ENCODE measurements at regions not wholly inside any gene's neighbourhood (a gene's known extent, or its start where the extent isn't known, plus 50 kb on each side); places are given as distances from the start of the nearest gene placed in this dataset.
A peak's percentile ranks its signal among the peaks of the same experiment; 100 is the strongest.

- peak in 6 of 42 donors; percentile 3 to 49 (median 26) for DNase-seq
- intact Hi-C loops (cut with DNase I) = no loop called here
Observed at GRCh38 chr1:244212219-244212618, 161.1 kb downstream of the ZBTB18 start.

DNA sequence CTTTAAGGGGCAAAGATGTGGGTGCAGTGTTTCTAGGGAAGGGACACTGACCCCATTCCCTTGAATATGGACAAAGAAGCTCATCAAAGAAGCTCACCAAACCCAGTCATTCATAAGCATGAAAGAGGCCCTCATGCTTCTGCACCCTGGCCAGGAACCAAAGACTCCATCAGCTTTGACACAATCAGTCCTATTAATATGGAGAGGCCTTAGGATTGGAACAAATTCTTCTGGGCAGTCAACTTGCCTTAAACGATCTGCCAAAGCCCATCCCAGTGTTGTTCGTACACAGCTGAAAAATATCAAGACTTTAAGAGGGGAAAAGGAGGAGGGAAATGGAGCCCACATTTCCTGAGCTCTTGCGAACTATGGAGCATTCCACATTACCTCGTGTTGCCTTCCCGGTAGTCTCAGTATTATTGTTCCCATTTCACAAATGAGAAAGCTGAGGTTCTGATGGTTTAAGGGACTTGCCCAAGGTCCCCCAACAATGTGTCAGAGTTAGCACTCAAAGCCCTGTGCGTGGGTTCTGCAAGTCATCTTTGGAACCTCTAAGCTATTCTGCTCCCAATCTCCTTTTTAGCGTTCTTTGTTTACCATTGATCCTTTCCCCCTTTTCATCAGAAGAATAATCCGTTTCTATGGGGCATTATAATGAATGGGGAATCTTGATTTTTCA is 161.9 kb downstream of the ZBTB18 start:
- DNase-seq = peak in 39 of 42 donors; percentile 24 to 87 (median 62)
- intact Hi-C loops (cut with DNase I) = no loop called here

DNA sequence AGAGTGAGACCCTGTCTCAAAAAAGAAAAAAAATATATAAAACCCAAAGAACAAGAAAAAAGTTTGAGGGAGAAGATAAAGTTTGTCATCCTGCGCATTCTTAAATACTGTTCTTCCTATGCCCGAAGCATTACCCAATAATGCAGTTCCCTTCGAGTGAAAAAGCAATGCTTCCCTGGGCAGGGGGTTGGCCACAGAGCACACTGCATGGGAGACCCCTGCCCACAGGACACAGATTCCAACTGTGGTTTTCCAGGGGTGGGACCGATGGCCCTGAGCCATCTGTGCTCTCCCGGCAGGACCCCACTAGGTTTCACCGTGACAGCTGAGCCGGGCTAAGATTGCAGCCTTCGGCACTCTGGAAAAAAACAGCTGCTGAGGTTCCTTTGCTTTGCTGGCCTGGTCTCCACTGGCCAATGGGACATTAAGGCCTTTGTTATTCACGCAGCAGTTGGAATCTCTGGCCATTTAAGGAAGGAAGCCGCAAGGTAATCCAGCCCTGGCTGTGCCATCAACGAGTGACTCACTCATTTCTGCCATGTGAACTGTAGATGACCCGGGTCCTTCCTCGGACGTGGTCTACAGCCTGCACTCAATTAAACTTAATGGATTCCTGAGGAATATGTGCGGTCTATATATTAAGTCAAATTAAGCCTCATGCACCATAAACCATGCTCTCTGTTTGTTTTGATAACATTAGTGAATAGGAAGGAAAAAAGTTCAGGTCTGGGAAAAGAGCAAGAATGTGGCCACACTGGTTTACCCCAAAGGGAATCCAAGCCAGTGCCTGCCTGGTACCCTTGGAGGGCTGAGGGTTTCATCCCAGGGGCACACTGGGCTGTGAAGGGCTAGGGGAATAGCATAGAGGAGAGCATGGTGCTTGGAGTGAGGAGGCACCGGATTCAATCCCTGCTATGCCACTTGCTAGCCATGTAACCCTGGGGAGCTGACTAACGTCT is 163.2 kb downstream of the ZBTB18 start:
- intact Hi-C loops (cut with DNase I) = no loop called here
- peak in 1 of 42 donors; percentile 26 for DNase-seq

DNA sequence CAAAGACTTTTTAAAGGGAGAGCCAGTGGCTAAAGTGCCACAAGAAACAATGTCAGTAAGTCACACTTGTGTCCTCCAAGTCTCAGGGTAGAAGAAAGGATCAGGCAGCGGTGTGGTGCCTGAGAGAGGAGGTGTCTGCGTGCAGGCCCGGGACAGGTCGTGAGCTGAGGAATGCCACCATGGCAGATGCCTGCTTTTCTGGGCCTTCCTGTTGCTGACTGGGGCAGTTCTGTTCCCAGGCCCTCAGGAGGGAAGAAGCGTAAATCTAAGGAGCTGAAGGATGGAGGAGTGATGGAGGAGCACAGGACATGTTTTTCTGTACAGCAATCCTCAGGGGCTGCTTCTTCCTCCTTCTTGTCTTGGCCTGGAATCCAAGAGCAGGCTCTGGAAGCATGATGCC is 165.8 kb downstream of the ZBTB18 start:
- intact Hi-C loops (cut with DNase I) = no loop called here
- DNase-seq = peak in 1 of 42 donors; percentile 33

- intact Hi-C loops (cut with DNase I) = no loop called here
Observed at GRCh38 chr1:244217711-244218110, 166.6 kb downstream of the ZBTB18 start.

DNA sequence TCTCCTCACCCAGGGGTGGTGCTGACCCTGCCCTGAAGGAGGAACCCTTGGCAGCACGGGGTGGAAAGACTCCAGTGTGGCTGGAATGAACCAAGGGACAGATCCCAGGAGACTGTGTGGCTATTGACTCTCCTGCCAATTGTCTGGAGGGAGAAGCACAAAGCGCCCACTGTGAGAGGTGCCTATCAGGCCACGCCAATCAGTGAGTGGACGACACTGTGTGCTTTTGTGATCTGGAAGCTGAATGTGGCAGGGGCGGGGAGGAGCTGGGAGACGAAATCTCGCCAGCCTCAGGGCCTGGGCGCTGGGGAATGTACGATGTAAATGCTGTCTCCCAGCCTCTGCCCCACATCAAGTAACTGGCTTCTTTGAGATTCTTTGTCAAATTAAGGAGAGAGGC is 167.1 kb downstream of the ZBTB18 start:
- intact Hi-C loops (cut with DNase I) = no loop called here
- peak; percentile 57 to 90 (median 76) for DNase-seq

More at GRCh38 chr1:244217711-244218110, 166.6 kb downstream of the ZBTB18 start:
- DNase-seq = peak in 28 of 42 donors; percentile 11 to 77 (median 42)

GRCh38 chr1:244219149-244219548 is 168.1 kb downstream of the ZBTB18 start:
- intact Hi-C loops (cut with DNase I) = no loop called here
- no peak for DNase-seq

DNA sequence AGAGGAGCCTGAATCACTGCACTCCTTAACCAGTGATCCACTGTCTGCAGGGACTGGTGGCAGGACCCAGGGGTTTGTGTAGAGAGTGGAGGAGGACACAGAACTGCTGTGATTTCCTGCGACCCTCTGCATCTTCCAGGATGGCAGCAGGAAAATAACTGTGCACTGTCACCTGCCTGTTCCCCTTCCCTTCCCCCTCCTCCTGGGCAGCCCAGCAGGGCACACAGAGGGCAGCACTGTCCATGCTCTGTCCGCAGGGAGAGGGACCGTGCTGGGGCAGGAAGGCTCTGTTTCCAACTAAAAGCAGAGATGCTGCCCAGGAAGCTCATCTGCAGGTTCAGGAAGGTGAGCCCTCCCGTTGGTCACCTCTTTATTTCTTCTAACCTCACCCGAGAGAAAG is 168.7 kb downstream of the ZBTB18 start:
- intact Hi-C loops (cut with DNase I) = no loop called here

DNA sequence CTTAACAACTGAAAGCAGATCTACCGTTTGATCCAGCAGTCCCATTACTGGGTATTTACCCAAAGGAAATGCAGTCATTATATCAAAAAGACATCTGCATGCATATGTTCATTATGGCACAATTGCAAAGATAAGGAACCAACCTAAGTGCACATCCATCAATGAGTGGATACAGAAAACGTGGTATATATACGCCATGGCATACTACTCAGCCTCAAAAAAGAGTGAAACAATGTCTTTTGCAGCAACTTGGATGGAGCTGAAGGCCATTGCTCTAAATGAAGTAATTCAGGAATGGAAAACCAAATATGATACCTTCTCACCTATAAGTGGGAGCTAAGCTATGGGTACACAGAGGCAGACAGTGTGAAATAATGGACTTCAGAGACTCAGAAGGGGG is 169.3 kb downstream of the ZBTB18 start:
- intact Hi-C loops (cut with DNase I) = no loop called here
- DNase-seq = no peak

More for the DNA sequence above, 168.7 kb downstream of the ZBTB18 start:
- DNase-seq = no peak

GRCh38 chr1:244221991-244222390 is 170.9 kb downstream of the ZBTB18 start:
- intact Hi-C loops (cut with DNase I) = no loop called here
- no peak for DNase-seq

- DNase-seq = peak in 12 of 42 donors; percentile 14 to 58 (median 28)
- intact Hi-C loops (cut with DNase I) = no loop called here
Observed at GRCh38 chr1:244224487-244225430, 173.7 kb downstream of the ZBTB18 start.

GRCh38 chr1:244226435-244226834 is 175.4 kb downstream of the ZBTB18 start:
- no peak for DNase-seq
- intact Hi-C loops (cut with DNase I) = no loop called here

DNA sequence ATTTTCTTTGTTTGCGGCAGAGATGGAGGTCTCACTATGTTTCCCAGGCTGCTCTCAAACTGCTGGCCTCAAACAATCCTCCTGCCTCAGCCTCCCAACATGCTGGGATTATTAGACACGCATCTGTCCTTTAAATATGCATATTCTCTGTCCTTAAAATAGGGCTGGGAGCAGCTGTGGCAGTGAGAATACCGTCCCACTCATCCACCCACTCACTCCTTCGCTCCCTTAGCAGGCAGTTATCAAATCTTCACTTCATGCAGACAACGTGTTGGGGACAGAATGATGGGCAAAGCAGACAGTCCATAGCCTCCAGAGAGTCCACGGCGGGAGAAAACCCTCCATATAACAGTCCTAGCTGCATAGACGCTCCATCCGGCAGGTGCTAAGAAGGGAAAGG is 179.4 kb downstream of the ZBTB18 start:
- peak in 1 of 42 donors; percentile 31 for DNase-seq
- intact Hi-C loops (cut with DNase I) = no loop called here

GRCh38 chr1:244231193-244231571 is 180.1 kb downstream of the ZBTB18 start:
- DNase-seq = peak in 1 of 42 donors; percentile 43
- intact Hi-C loops (cut with DNase I) = no loop called here

- intact Hi-C loops (cut with DNase I) = no loop called here
- peak in 31 of 42 donors; percentile 6 to 63 (median 28) for DNase-seq
Observed at GRCh38 chr1:244231572-244232315, 180.7 kb downstream of the ZBTB18 start.

GRCh38 chr1:244234009-244234643 is 183.0 kb downstream of the ZBTB18 start:
- intact Hi-C loops (cut with DNase I) = no loop called here
- no peak for DNase-seq

DNA sequence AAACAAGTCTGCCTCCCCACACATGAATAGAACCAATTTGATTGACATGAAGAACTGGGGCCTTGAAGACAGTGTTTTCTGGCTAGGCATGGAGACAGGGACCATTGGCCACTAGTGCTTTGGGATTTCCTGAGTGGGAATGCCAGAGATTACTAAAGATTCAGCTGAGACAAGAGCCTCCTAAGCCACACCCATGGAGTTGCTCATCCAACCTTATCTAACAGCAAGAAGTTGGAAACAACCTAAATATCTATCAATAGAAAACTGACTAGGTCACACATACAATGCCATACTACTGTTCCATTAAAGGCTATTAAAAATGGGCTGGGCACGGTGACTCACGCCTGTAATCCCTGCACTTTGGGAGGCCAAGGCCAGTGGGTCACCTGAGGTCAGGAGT is 184.1 kb downstream of the ZBTB18 start:
- no peak for DNase-seq
- intact Hi-C loops (cut with DNase I) = no loop called here

DNA sequence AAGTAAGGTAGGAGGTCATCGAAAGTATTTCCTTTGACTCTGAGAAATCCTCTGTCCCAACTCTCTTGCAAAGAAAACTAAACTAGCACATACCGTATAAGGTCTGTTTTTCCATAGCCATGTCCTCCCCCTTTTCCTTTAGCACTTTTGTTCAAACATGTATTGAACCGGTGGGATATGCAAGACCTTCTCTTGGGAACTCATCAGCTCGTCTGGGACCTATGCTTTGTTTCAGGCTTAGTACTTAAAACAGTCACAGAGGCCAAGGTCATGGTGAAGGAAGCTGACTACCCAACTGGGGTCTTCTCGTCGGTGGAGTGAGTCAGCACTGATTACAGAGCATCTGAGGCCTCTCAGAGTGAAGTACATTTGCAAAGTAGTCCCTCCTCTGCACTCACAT is 185.0 kb downstream of the ZBTB18 start:
- DNase-seq = no peak
- intact Hi-C loops (cut with DNase I) = no loop called here

Measured in head of caudate nucleus (tissue), 42 donors.